Stimulated activated memory B cell treated with anti-CD40 and anti-IgM and Interleukin-4, amounts not matched to agents 10 μg/mL and 1 μg/mL and 100 μg/mL, for 72 hours (primary cell): ENCODE measurements at regions not wholly inside any gene's neighbourhood (a gene's known extent, or its start where the extent isn't known, plus 50 kb on each side); places are given as distances from the start of the nearest gene placed in this dataset.
"Not testable (repeated sequence)": the region's sequence is repeated elsewhere in the genome, so short reads cannot be mapped to it uniquely, and the experiment has no call there.

Source experiments
- ATAC-seq: fragments of 150-1000 bp; cut with Tn5 transposase; 2 replicates; pipeline ENCODE4 v1.10.0; 2021
- H3K27ac Mint-ChIP-seq: one replicate; pipeline ENCODE4 v1.8.0; 2022; ENCODE audit warnings: mild to moderate bottlenecking, mixed read lengths
- H3K27me3 Mint-ChIP-seq: one replicate; pipeline ENCODE4 v1.8.0; 2022; ENCODE audit warnings: mixed read lengths
- H3K36me3 Mint-ChIP-seq: one replicate; pipeline ENCODE4 v1.8.0; 2022; ENCODE audit warnings: mixed read lengths
- H3K4me1 Mint-ChIP-seq: one replicate; pipeline ENCODE4 v1.8.0; 2022; ENCODE audit warnings: mixed read lengths
- H3K4me3 Mint-ChIP-seq: one replicate; pipeline ENCODE4 v1.8.0; 2022; ENCODE audit warnings: mild to moderate bottlenecking, moderate library complexity, mixed read lengths
- H3K9me3 Mint-ChIP-seq: one replicate; pipeline ENCODE4 v1.8.0; 2022; ENCODE audit warnings: mixed read lengths

- Mint-ChIP-seq H3K36me3 (no peaks in the 10 kb centered on the region), H3K4me3 (no peak overlapping the region), H3K27me3 (no peaks in the 10 kb centered on the region), H3K9me3 (peaks cover 15% of the 10 kb centered on the region), H3K27ac (no peak overlapping the region), H3K4me1 (no peaks in the 10 kb centered on the region)
- ATAC-seq: no peak
Observed at GRCh38 chr6:50899306-50899870, 80.7 kb downstream of the TFAP2B start.

GRCh38 chr6:50902260-50902659 lies 83.6 kb downstream of the TFAP2B start:
- no peak for ATAC-seq
- no peak overlapping the region for H3K27ac Mint-ChIP-seq
- H3K4me3 Mint-ChIP-seq: no peak overlapping the region
- H3K4me1 Mint-ChIP-seq: no peaks in the 10 kb centered on the region
- no peaks in the 10 kb centered on the region for H3K27me3 Mint-ChIP-seq
- H3K36me3 Mint-ChIP-seq: no peaks in the 10 kb centered on the region
- peaks cover 8% of the 10 kb centered on the region for H3K9me3 Mint-ChIP-seq

- H3K4me3 Mint-ChIP-seq: no peak overlapping the region
- H3K4me1 Mint-ChIP-seq: no peaks in the 10 kb centered on the region
- no peaks in the 10 kb centered on the region for H3K27me3 Mint-ChIP-seq
- H3K27ac Mint-ChIP-seq: no peak overlapping the region
- no peak for ATAC-seq
- peaks cover 8% of the 10 kb centered on the region for H3K9me3 Mint-ChIP-seq
- no peaks in the 10 kb centered on the region for H3K36me3 Mint-ChIP-seq
Observed at GRCh38 chr6:50905297-50905696, 86.6 kb downstream of the TFAP2B start.

- ATAC-seq: no peak
- Mint-ChIP-seq H3K27me3 (no peaks in the 10 kb centered on the region), H3K9me3 (peaks cover 6% of the 10 kb centered on the region), H3K4me1 (no peaks in the 10 kb centered on the region), H3K27ac (no peak overlapping the region), H3K4me3 (no peak overlapping the region), H3K36me3 (no peaks in the 10 kb centered on the region)
Observed at GRCh38 chr6:50907565-50907964, 88.9 kb downstream of the TFAP2B start.

- H3K27me3 Mint-ChIP-seq: no peaks in the 10 kb centered on the region
- H3K36me3 Mint-ChIP-seq: no peaks in the 10 kb centered on the region
- H3K4me3 Mint-ChIP-seq: no peak overlapping the region
- ATAC-seq: no peak
- H3K4me1 Mint-ChIP-seq: no peaks in the 10 kb centered on the region
- peaks cover 5% of the 10 kb centered on the region for H3K9me3 Mint-ChIP-seq
- H3K27ac Mint-ChIP-seq: no peak overlapping the region
Observed at GRCh38 chr6:50913105-50913770, 94.6 kb downstream of the TFAP2B start.

GRCh38 chr6:50921378-50921777 lies 102.7 kb downstream of the TFAP2B start:
- H3K9me3 Mint-ChIP-seq, ATAC-seq, H3K36me3 Mint-ChIP-seq, H3K27me3 Mint-ChIP-seq, H3K4me3 Mint-ChIP-seq, H3K4me1 Mint-ChIP-seq, H3K27ac Mint-ChIP-seq: not testable (repeated sequence)

- no peak for ATAC-seq
- Mint-ChIP-seq H3K9me3 (peaks cover 5% of the 10 kb centered on the region), H3K4me3 (no peak overlapping the region), H3K4me1 (no peaks in the 10 kb centered on the region), H3K36me3 (no peaks in the 10 kb centered on the region), H3K27ac (no peak overlapping the region), H3K27me3 (no peaks in the 10 kb centered on the region)
Observed at GRCh38 chr6:50921968-50922367, 103.3 kb downstream of the TFAP2B start.

- Mint-ChIP-seq H3K36me3 (no peaks in the 10 kb centered on the region), H3K9me3 (peaks cover 5% of the 10 kb centered on the region), H3K4me3 (no peak overlapping the region), H3K4me1 (no peaks in the 10 kb centered on the region), H3K27me3 (no peaks in the 10 kb centered on the region), H3K27ac (no peak overlapping the region)
- no peak for ATAC-seq
Observed at GRCh38 chr6:50922579-50923525, 104.2 kb downstream of the TFAP2B start.

GRCh38 chr6:50924758-50925157 lies 106.1 kb downstream of the TFAP2B start:
- H3K9me3 Mint-ChIP-seq: peaks cover 5% of the 10 kb centered on the region
- H3K4me1 Mint-ChIP-seq: no peaks in the 10 kb centered on the region
- H3K27me3 Mint-ChIP-seq: no peaks in the 10 kb centered on the region
- no peak for ATAC-seq
- H3K4me3 Mint-ChIP-seq: no peak overlapping the region
- no peaks in the 10 kb centered on the region for H3K36me3 Mint-ChIP-seq
- no peak overlapping the region for H3K27ac Mint-ChIP-seq

GRCh38 chr6:50925548-50925947 lies 106.9 kb downstream of the TFAP2B start:
- Mint-ChIP-seq H3K4me3 (no peak overlapping the region), H3K4me1 (no peaks in the 10 kb centered on the region), H3K36me3 (no peaks in the 10 kb centered on the region), H3K9me3 (peaks cover 5% of the 10 kb centered on the region), H3K27me3 (no peaks in the 10 kb centered on the region), H3K27ac (no peak overlapping the region)
- ATAC-seq: no peak

GRCh38 chr6:50925981-50926380 lies 107.3 kb downstream of the TFAP2B start:
- H3K36me3 Mint-ChIP-seq: no peaks in the 10 kb centered on the region
- no peaks in the 10 kb centered on the region for H3K27me3 Mint-ChIP-seq
- H3K4me3 Mint-ChIP-seq: no peak overlapping the region
- ATAC-seq: no peak
- H3K4me1 Mint-ChIP-seq: no peaks in the 10 kb centered on the region
- peaks cover 5% of the 10 kb centered on the region for H3K9me3 Mint-ChIP-seq
- H3K27ac Mint-ChIP-seq: no peak overlapping the region

GRCh38 chr6:50927800-50928199 lies 109.1 kb downstream of the TFAP2B start:
- peaks cover 2% of the 10 kb centered on the region for H3K9me3 Mint-ChIP-seq
- H3K36me3 Mint-ChIP-seq: no peaks in the 10 kb centered on the region
- H3K4me1 Mint-ChIP-seq: no peaks in the 10 kb centered on the region
- H3K27me3 Mint-ChIP-seq: no peaks in the 10 kb centered on the region
- no peak overlapping the region for H3K27ac Mint-ChIP-seq
- no peak overlapping the region for H3K4me3 Mint-ChIP-seq
- ATAC-seq: no peak

GRCh38 chr6:50929323-50929722 lies 110.7 kb downstream of the TFAP2B start:
- H3K36me3 Mint-ChIP-seq: no peaks in the 10 kb centered on the region
- ATAC-seq: no peak
- no peak overlapping the region for H3K27ac Mint-ChIP-seq
- H3K4me1 Mint-ChIP-seq: no peaks in the 10 kb centered on the region
- H3K9me3 Mint-ChIP-seq: no peaks in the 10 kb centered on the region
- no peaks in the 10 kb centered on the region for H3K27me3 Mint-ChIP-seq
- no peak overlapping the region for H3K4me3 Mint-ChIP-seq

- Mint-ChIP-seq H3K27me3 (no peaks in the 10 kb centered on the region), H3K9me3 (no peaks in the 10 kb centered on the region), H3K4me3 (no peak overlapping the region), H3K36me3 (no peaks in the 10 kb centered on the region), H3K27ac (no peak overlapping the region), H3K4me1 (no peaks in the 10 kb centered on the region)
- no peak for ATAC-seq
Observed at GRCh38 chr6:50935442-50935841, 116.8 kb downstream of the TFAP2B start.

- Mint-ChIP-seq H3K27ac (no peak overlapping the region), H3K4me1 (no peaks in the 10 kb centered on the region), H3K27me3 (no peaks in the 10 kb centered on the region), H3K4me3 (no peak overlapping the region), H3K36me3 (no peaks in the 10 kb centered on the region), H3K9me3 (no peaks in the 10 kb centered on the region)
- no peak for ATAC-seq
Observed at GRCh38 chr6:50936277-50936681, 117.6 kb downstream of the TFAP2B start.

GRCh38 chr6:50939931-50940330 lies 121.3 kb downstream of the TFAP2B start:
- no peak overlapping the region for H3K4me3 Mint-ChIP-seq
- H3K36me3 Mint-ChIP-seq: no peaks in the 10 kb centered on the region
- no peak for ATAC-seq
- no peak overlapping the region for H3K27ac Mint-ChIP-seq
- H3K4me1 Mint-ChIP-seq: no peaks in the 10 kb centered on the region
- no peaks in the 10 kb centered on the region for H3K9me3 Mint-ChIP-seq
- no peaks in the 10 kb centered on the region for H3K27me3 Mint-ChIP-seq
